HG02588 (cell line): ENCODE measurements at regions not wholly inside any gene's neighbourhood (a gene's known extent, or its start where the extent isn't known, plus 50 kb on each side); places are given as distances from the start of the nearest gene placed in this dataset.
"Not testable (repeated sequence)": the region's sequence is repeated elsewhere in the genome, so short reads cannot be mapped to it uniquely, and the experiment has no call there.

Experiments
- ATAC-seq: cut with Tn5 transposase; IDR thresholded peaks from one replicate; pipeline ENCODE4 v1.9.1; 2021; ENCODE audit warnings: mild to moderate bottlenecking, moderate library complexity; ENCODE audit not compliant: unreplicated experiment

- ATAC-seq: no peak
Measured at GRCh38 chr2:7368211-7368610, 451.0 kb downstream of the RNF144A start.

DNA sequence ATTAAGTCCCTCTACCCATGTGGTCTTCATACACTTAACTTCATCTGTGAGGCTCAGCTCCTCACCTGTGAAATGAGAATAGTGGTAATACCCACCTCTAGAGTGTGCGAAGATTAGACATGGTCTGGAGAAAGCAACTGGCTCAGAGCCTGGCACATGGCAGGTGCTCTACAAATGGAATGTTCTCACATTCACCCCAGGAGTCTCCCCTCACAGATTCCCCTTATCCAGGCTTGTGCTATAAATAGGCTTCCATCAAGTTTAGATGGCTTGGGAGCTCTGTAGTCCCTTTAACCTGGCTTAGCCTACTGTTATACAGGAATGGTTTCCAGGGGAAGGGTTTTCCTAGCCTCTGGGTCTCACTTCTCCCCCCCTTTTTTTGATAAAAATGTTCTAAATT lies 455.9 kb downstream of the RNF144A start:
- ATAC-seq: no peak

- ATAC-seq: no peak
Measured at GRCh38 chr2:7375901-7376300, 458.7 kb downstream of the RNF144A start.

DNA sequence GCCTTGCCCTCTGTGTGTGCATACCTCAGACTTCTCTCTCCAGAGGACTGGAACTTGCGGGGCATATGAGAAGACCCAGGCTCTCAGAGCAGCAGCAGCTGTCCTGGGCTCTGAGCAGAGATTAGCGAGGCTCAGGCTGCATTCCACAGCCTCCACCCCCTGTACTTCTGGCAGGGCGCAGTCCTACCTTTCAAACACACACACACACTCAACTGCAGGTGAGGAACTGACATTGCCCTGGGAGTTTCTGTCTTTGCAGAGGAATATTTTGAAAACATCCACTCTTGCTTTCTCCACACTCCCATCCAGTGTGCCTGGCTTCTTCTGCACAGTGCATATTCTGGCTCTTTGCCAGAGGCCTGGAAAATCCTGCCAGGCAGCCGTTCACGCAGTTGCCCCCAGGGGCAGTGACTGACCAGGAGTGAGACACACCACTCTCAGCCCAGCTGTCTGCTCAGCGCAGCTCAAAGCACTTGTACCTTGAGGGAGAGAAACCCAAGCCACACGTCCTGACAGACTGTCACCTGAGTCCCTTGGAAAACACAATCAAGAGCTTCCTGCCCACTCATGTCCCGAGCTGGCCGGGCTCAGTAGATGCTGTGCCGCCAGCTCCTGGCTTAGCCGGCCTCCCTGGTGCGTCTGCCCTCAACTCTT lies 460.8 kb downstream of the RNF144A start:
- no peak for ATAC-seq

DNA sequence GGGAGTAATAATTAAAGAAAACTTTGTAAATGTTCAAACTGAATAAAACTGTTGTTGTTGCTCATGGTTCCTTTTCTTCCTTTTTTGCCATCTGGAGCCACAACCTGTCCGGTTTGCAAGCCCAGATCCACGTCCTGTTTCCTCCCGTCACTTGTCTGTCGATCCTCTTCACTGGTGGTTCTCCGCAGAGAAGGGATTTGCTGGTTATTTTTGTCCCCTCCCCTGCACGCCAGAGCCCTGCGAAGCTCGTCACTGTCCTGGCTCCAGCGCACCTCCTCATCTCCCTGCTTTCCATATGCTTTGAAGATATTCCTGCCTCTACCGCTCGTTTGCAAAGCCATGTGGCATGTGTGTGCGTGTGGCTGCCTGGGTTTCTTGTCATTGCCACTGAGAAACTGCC lies 461.4 kb downstream of the RNF144A start:
- no peak for ATAC-seq

GRCh38 chr2:7379799-7380198 lies 462.6 kb downstream of the RNF144A start:
- no peak for ATAC-seq

DNA sequence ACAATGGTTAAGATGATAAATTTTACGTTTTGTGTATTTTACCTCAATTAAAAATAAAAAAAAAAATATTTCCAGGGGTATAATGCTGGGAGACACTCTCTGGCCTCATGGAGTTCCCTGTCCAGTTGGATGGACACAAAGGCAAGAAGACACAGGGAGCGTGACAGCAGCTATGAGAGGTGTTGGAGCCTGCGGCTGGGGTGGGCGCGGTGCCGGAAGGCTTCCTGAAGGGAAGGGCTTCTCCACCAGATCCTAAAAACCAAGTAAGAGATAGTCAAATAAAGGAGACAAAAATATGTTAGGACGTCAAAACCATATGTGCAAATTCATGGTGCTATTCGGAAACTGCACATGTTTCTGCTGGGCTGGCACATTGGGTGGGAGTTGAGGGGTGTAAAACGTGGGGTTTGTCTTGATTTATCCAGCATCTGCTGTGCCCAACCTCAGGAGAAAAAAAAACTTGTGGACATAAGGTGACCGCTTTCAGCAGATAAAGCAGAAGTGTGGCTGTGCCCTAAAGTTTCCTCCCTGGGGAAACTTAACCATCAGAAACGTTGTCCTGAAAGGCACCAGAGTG lies 467.6 kb downstream of the RNF144A start:
- no peak for ATAC-seq

GRCh38 chr2:7390311-7390710 lies 473.1 kb downstream of the RNF144A start:
- ATAC-seq: not testable (repeated sequence)

- ATAC-seq: no peak
Measured at GRCh38 chr2:7392076-7392787, 475.0 kb downstream of the RNF144A start.

GRCh38 chr2:7394195-7394594 lies 477.0 kb downstream of the RNF144A start:
- ATAC-seq: no peak

GRCh38 chr2:7400628-7401027 lies 483.4 kb downstream of the RNF144A start:
- ATAC-seq: no peak

- ATAC-seq: no peak
Measured at GRCh38 chr2:7403092-7403775, 486.0 kb downstream of the RNF144A start.

DNA sequence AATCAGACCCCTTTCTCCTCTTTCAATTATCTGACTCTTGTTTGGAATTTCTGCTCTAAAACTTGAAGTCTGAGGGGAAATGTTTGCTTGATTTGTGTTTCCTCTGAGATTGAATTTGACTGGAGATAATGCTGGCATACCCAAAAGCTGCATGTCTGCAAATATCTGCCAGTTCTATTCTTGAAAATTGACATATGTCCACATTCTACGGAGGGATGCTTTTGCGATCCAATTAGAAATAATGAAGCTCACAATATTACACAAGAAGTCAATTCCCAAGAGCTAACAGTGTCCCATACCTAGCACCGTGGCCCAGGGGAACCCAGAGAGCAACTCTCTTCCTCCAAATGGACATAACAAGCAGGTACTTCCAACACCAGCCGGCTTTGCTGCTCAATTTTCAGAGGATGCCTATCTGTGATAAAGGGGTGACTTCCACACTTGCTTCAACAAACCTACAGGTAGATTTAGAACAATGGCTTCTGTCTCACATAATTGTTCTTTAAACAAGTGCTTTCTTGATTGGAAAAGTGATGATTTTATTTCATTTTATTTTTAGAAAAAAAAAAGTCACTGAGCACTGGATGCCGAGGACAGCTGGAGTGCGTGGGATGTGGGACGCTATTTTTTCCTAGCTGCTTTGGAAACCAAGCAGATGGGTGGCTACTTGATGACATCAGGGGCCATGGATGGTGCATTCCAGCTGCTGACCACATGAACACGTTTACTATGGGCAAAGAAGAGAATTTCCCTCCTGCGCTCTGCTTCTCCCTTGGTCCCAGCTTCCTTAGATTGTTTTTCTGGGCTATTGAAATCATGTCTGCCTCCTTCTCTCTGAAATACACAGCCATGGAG lies 488.9 kb downstream of the RNF144A start:
- ATAC-seq: no peak

GRCh38 chr2:7407001-7407400 lies 489.8 kb downstream of the RNF144A start:
- ATAC-seq: no peak

GRCh38 chr2:7407906-7408680 lies 490.9 kb downstream of the RNF144A start:
- no peak for ATAC-seq

DNA sequence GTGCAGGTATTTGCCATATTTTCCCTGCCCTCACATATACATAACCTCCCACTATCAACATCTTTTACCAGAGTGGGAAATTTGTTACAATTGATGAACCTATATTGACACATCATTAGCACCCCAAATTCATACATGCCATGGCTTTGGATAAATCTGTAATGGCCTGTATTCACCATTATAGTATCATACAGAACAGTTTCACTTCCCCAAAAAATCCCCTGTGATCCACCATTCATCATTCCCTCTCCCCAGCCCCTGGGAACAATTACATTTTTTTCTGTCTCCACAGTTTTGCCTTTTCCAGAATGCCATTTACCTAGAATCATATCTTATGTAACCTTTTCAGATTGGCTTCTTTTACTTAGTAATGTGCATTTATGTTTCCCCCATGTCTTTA lies 494.5 kb downstream of the RNF144A start:
- no peak for ATAC-seq

GRCh38 chr2:7417845-7418742 lies 500.9 kb downstream of the RNF144A start:
- no peak for ATAC-seq

- ATAC-seq: no peak
Measured at GRCh38 chr2:7419186-7419585, 502.0 kb downstream of the RNF144A start.

GRCh38 chr2:7419814-7420311 lies 502.7 kb downstream of the RNF144A start:
- ATAC-seq: no peak
